ENCODE measurements at regions not wholly inside any gene's neighbourhood (a gene's known extent, or its start where the extent isn't known, plus 50 kb on each side); places are given as distances from the start of the nearest gene placed in this dataset.
"Not testable (repeated sequence)": the region's sequence is repeated elsewhere in the genome, so short reads cannot be mapped to it uniquely, and the experiment has no call there.

GRCh38 chr5:85972539-85972938 lies 645.2 kb upstream of the COX7C start:
- no peak for DNase-seq (ENCODE audit: low spot score)
- TF ChIP-seq CTCF (IDR thresholded peaks at IDR 0.05; ENCODE audit: extremely low read depth, missing control alignments): no peak

GRCh38 chr5:85985167-85985566 lies 632.6 kb upstream of the COX7C start:
- TF ChIP-seq CTCF (IDR thresholded peaks at IDR 0.05; ENCODE audit: extremely low read depth, missing control alignments): no peak

GRCh38 chr5:85990998-85991397 lies 626.7 kb upstream of the COX7C start:
- DNase-seq (ENCODE audit: low spot score): no peak
- TF ChIP-seq CTCF (IDR thresholded peaks at IDR 0.05; ENCODE audit: extremely low read depth, missing control alignments): no peak

More at GRCh38 chr5:85985167-85985566, 632.6 kb upstream of the COX7C start:
- DNase-seq (ENCODE audit: low spot score): no peak

GRCh38 chr5:85994653-85995052 lies 623.1 kb upstream of the COX7C start:
- DNase-seq (ENCODE audit: low spot score): not testable (repeated sequence)

GRCh38 chr5:85998656-85999055 lies 619.1 kb upstream of the COX7C start:
- no peak for TF ChIP-seq CTCF (IDR thresholded peaks at IDR 0.05; ENCODE audit: extremely low read depth, missing control alignments)

GRCh38 chr5:86008293-86008692 lies 609.4 kb upstream of the COX7C start:
- no peak for TF ChIP-seq CTCF (IDR thresholded peaks at IDR 0.05; ENCODE audit: extremely low read depth, missing control alignments)
- DNase-seq (ENCODE audit: low spot score): no peak

More at GRCh38 chr5:85998656-85999055, 619.1 kb upstream of the COX7C start:
- no peak for DNase-seq (ENCODE audit: low spot score)

- no peak for DNase-seq (ENCODE audit: low spot score)
- no peak for TF ChIP-seq CTCF (IDR thresholded peaks at IDR 0.05; ENCODE audit: extremely low read depth, missing control alignments)
These were observed 609.0 kb upstream of the COX7C start for GRCh38 chr5:86008704-86009103.

- DNase-seq (ENCODE audit: low spot score): no peak
- no peak for TF ChIP-seq CTCF (IDR thresholded peaks at IDR 0.05; ENCODE audit: extremely low read depth, missing control alignments)
These were observed 605.8 kb upstream of the COX7C start for GRCh38 chr5:86011937-86012336.
